ENCODE measurements at regions not wholly inside any gene's neighbourhood (a gene's known extent, or its start where the extent isn't known, plus 50 kb on each side); places are given as distances from the start of the nearest gene placed in this dataset.

GRCh38 chr10:131759347-131759746, 141.5 kb upstream of the PPP2R2D start:
- no peak for DNase-seq (ENCODE audit: extremely low spot score, unreplicated experiment)
- Mint-ChIP-seq H3K27me3 (ENCODE audit: unreplicated experiment) (no peaks in the 10 kb centered on the region), H3K9me3 (ENCODE audit: unreplicated experiment) (peaks cover 17% of the 10 kb centered on the region), H3K4me1 (ENCODE audit: unreplicated experiment) (no peaks in the 10 kb centered on the region), H3K4me3 (ENCODE audit: unreplicated experiment) (no peak overlapping the region), H3K27ac (ENCODE audit: unreplicated experiment) (no peak overlapping the region), H3K36me3 (ENCODE audit: unreplicated experiment) (no peaks in the 10 kb centered on the region)
- TF ChIP-seq CTCF (IDR thresholded peaks at IDR 0.05): no peak

GRCh38 chr10:131760416-131761166, 140.2 kb upstream of the PPP2R2D start:
- Mint-ChIP-seq H3K4me3 (ENCODE audit: unreplicated experiment) (no peak overlapping the region), H3K4me1 (ENCODE audit: unreplicated experiment) (no peaks in the 10 kb centered on the region), H3K27ac (ENCODE audit: unreplicated experiment) (no peak overlapping the region), H3K27me3 (ENCODE audit: unreplicated experiment) (no peaks in the 10 kb centered on the region), H3K36me3 (ENCODE audit: unreplicated experiment) (no peaks in the 10 kb centered on the region), H3K9me3 (ENCODE audit: unreplicated experiment) (peaks cover 21% of the 10 kb centered on the region)
- no peak for TF ChIP-seq CTCF (IDR thresholded peaks at IDR 0.05)
- DNase-seq (ENCODE audit: extremely low spot score, unreplicated experiment): no peak

- DNase-seq (ENCODE audit: extremely low spot score, unreplicated experiment): no peak
- Mint-ChIP-seq H3K36me3 (ENCODE audit: unreplicated experiment) (no peaks in the 10 kb centered on the region), H3K27ac (ENCODE audit: unreplicated experiment) (no peak overlapping the region), H3K4me3 (ENCODE audit: unreplicated experiment) (no peak overlapping the region), H3K9me3 (ENCODE audit: unreplicated experiment) (peaks cover 28% of the 10 kb centered on the region), H3K4me1 (ENCODE audit: unreplicated experiment) (no peaks in the 10 kb centered on the region), H3K27me3 (ENCODE audit: unreplicated experiment) (no peaks in the 10 kb centered on the region)
- TF ChIP-seq CTCF (IDR thresholded peaks at IDR 0.05): no peak
Observed at GRCh38 chr10:131762789-131763696, 137.8 kb upstream of the PPP2R2D start.

GRCh38 chr10:131764929-131765328, 135.9 kb upstream of the PPP2R2D start:
- Mint-ChIP-seq H3K4me3 (ENCODE audit: unreplicated experiment) (no peak overlapping the region), H3K27me3 (ENCODE audit: unreplicated experiment) (no peaks in the 10 kb centered on the region), H3K9me3 (ENCODE audit: unreplicated experiment) (peaks cover 40% of the 10 kb centered on the region), H3K27ac (ENCODE audit: unreplicated experiment) (no peak overlapping the region), H3K36me3 (ENCODE audit: unreplicated experiment) (no peaks in the 10 kb centered on the region), H3K4me1 (ENCODE audit: unreplicated experiment) (no peaks in the 10 kb centered on the region)
- DNase-seq (ENCODE audit: extremely low spot score, unreplicated experiment): no peak
- no peak for TF ChIP-seq CTCF (IDR thresholded peaks at IDR 0.05)

GRCh38 chr10:131766096-131766495, 134.7 kb upstream of the PPP2R2D start:
- no peaks in the 10 kb centered on the region for H3K36me3 Mint-ChIP-seq (ENCODE audit: unreplicated experiment)
- no peaks in the 10 kb centered on the region for H3K27me3 Mint-ChIP-seq (ENCODE audit: unreplicated experiment)
- DNase-seq (ENCODE audit: extremely low spot score, unreplicated experiment): no peak
- H3K27ac Mint-ChIP-seq (ENCODE audit: unreplicated experiment): no peak overlapping the region
- TF ChIP-seq CTCF (IDR thresholded peaks at IDR 0.05): no peak
- no peak overlapping the region for H3K4me3 Mint-ChIP-seq (ENCODE audit: unreplicated experiment)
- no peaks in the 10 kb centered on the region for H3K4me1 Mint-ChIP-seq (ENCODE audit: unreplicated experiment)
- H3K9me3 Mint-ChIP-seq (ENCODE audit: unreplicated experiment): peaks cover 41% of the 10 kb centered on the region

Data from osteocyte (in vitro differentiated cells).